ENCODE measurements at regions not wholly inside any gene's neighbourhood (a gene's known extent, or its start where the extent isn't known, plus 50 kb on each side); places are given as distances from the start of the nearest gene placed in this dataset.

DNA sequence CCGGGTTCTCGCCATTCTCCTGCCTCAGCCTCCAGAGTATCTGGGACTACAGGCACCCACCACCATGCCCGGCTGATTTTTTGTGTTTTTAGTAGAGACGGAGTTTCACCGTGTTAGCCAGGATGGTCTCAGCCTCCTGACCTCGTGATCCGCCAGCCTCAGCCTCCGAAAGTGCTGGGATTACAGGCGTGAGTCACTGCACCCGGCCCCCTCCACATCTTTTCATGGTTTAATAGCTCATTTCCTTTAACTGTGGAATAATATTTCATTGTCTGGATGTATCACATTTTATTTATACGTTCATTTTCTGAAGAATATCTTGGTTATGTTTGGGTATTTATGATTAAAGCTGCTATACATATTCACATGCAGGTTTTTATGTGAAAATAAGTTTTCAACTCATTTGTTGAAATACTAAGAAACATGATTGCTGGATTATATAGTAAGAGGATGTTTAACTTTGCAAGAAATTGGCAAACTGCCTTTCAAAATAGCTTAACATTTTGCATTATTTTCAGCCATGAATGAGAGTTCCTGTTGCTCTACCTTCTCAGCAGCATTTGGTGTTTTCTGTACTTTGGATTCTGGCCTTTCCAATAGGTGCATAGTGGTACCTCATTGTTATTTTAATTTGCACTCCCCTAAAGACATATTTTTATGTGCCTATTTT lies 591.9 kb downstream of the TECRL start:
- Mint-ChIP-seq H3K27ac (no peak overlapping the region), H3K4me3 (no peak overlapping the region), H3K4me1 (no peaks in the 10 kb centered on the region), H3K36me3 (no peaks in the 10 kb centered on the region), H3K9me3 (peaks cover 5% of the 10 kb centered on the region), H3K27me3 (no peaks in the 10 kb centered on the region)
- no peak for DNase-seq
- no peak for ATAC-seq (ENCODE audit: low read depth)
- POLR2A ChIA-PET: no interaction called here

DNA sequence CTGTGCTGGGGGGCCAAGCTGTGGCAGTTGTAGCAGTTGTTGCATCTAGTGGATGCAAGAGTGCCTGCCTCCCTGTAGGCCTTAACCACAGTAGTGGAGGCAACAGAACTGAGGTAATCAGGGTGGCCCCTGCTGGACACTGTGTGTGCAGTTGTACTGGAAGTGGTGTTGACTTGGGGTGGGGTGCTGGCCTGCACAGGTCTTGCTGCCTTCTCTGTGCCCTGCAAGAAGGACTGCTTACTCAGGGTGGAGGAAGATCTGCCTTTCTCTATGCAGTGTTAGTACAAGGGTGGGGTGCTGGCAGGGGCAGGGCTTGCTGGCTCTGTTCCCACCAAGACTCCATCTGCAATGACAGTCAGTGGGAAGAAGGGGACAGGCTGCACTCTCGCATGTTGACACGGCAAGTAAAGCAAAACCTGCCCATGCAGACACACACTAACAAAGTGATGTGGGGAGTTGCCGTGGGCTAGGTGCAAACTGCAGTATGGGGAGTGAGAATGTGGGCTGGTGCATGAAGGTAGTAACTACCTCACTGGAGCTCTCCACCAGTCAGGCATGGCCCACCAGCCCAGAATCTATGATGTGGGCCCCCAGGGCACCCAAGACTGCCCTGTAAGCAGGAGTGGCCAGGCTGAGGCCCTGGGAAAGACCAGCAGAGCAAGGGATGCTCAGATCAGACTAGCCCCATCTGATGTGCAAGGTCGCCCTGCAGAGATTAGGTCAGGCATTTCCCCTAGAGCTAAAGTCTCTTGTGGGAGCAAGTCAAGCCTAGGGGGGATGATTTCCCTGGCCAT lies 594.9 kb downstream of the TECRL start:
- DNase-seq (no peak), ATAC-seq (ENCODE audit: low read depth) (no peak)
- Mint-ChIP-seq H3K9me3 (peaks cover 9% of the 10 kb centered on the region), H3K4me3 (no peak overlapping the region), H3K36me3 (no peaks in the 10 kb centered on the region), H3K27me3 (no peaks in the 10 kb centered on the region), H3K4me1 (no peaks in the 10 kb centered on the region), H3K27ac (no peak overlapping the region)
- POLR2A ChIA-PET: no interaction called here

DNA sequence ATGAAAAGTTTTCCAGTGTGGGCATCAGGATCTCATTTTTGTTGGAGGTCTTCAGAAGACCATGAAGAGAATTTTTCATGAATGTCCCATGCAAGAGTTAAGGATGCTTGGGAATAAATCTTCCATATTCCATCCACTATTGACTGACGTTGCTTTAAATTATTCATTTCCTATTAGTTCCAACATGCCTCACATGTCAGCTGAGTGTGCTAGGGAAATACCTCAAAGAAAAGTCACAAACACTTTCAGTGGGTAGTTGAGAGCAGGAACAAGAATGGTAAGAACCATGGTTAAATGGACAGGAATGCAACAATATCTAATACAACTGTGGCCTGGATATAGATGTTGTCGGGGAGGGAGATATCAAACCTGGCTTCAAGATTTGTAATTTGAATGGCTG lies 610.1 kb downstream of the TECRL start:
- H3K36me3 Mint-ChIP-seq: no peaks in the 10 kb centered on the region
- peaks cover 1% of the 10 kb centered on the region for H3K9me3 Mint-ChIP-seq
- H3K4me3 Mint-ChIP-seq: no peak overlapping the region
- POLR2A ChIA-PET: no interaction called here
- no peaks in the 10 kb centered on the region for H3K4me1 Mint-ChIP-seq
- no peak overlapping the region for H3K27ac Mint-ChIP-seq
- H3K27me3 Mint-ChIP-seq: no peaks in the 10 kb centered on the region
- no peak for ATAC-seq (ENCODE audit: low read depth)
- DNase-seq: no peak

DNA sequence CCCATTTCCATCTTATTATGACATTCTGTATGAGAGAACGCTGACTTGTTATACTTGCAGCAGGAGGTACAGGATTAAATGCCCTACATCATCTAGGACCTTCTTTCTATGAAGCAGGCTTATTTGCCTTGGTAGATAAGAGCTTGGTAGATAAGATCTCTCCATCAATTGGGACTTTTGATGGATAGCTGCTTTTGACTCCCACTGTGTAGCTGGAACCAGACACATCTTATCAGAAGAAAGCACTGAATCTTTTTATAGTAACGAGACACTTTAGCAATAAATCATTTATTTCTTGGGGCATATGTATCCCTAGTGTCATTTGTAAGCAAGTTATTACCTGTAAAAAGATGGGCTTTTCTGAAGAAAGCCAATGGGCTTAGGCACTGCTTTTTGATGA lies 613.9 kb downstream of the TECRL start:
- Mint-ChIP-seq H3K4me3 (no peak overlapping the region), H3K9me3 (no peaks in the 10 kb centered on the region), H3K4me1 (no peaks in the 10 kb centered on the region), H3K27ac (no peak overlapping the region), H3K36me3 (no peaks in the 10 kb centered on the region), H3K27me3 (no peaks in the 10 kb centered on the region)
- POLR2A ChIA-PET: no interaction called here
- ATAC-seq (ENCODE audit: low read depth) (no peak), DNase-seq (no peak)

DNA sequence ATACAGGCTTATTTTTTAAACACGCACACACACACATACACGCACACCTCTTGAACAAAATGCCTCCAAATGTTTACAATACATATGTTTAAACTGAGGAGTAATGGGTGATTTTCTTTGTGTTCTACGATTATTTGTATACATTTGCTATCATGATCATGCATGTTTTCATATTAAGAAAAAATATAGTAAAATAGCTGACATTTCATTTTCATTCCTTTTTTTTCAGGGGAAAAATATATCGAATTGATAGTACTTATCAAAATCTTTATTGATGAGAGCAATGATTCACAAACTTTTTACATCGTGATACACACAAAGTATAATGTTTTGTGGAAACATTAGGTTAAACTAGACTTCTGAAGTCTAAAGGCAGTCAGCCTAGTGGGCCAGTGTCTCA lies 618.9 kb downstream of the TECRL start:
- H3K36me3 Mint-ChIP-seq: no peaks in the 10 kb centered on the region
- H3K4me3 Mint-ChIP-seq: no peak overlapping the region
- no peaks in the 10 kb centered on the region for H3K27me3 Mint-ChIP-seq
- POLR2A ChIA-PET: no interaction called here
- no peaks in the 10 kb centered on the region for H3K4me1 Mint-ChIP-seq
- no peaks in the 10 kb centered on the region for H3K9me3 Mint-ChIP-seq
- no peak for ATAC-seq (ENCODE audit: low read depth)
- no peak overlapping the region for H3K27ac Mint-ChIP-seq
- DNase-seq: no peak

DNA sequence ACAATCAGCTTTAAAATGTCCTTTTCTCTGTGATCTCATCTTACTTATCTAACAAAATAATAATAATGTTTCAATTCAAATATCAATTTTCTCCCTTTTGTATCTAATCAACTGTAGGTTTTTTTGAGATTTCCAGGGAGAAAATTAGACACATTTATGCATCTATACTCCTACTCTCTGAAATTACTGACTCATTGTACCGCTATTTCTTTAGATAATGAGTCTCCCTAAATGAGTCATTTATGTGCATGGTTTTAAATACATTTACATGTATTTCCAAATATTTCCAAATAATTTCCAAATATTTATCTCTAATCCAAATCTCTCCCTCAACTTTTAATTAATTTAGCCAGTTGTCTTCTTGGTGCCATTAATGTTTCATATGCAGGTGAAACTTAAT lies 621.0 kb downstream of the TECRL start:
- POLR2A ChIA-PET: no interaction called here
- Mint-ChIP-seq H3K9me3 (peaks cover 2% of the 10 kb centered on the region), H3K27me3 (no peaks in the 10 kb centered on the region), H3K27ac (no peak overlapping the region), H3K4me1 (no peaks in the 10 kb centered on the region), H3K4me3 (no peak overlapping the region), H3K36me3 (no peaks in the 10 kb centered on the region)
- no peak for ATAC-seq (ENCODE audit: low read depth)
- DNase-seq: no peak

DNA sequence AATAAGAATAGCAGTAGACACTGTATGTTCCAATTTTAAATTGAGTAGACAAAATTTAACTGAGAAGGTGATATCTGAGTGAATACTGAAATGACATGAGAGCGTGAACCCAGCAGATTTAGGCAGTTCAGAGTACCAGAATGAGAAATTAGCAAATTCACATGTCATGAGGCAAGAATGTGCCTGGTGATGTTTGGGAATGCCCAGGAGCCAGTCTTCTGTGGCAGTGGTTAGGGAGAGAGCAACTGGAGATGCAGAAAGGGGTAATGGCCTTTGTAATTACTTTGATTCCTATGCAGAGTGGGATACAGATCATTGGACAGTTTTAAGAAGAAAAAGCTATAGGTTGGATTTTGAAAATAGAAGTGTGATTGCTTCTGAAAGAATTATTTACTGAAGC lies 621.9 kb downstream of the TECRL start:
- H3K4me1 Mint-ChIP-seq: no peaks in the 10 kb centered on the region
- POLR2A ChIA-PET: no interaction called here
- no peaks in the 10 kb centered on the region for H3K36me3 Mint-ChIP-seq
- H3K27ac Mint-ChIP-seq: no peak overlapping the region
- ATAC-seq (ENCODE audit: low read depth): no peak
- peaks cover 2% of the 10 kb centered on the region for H3K9me3 Mint-ChIP-seq
- no peak overlapping the region for H3K4me3 Mint-ChIP-seq
- H3K27me3 Mint-ChIP-seq: no peaks in the 10 kb centered on the region
- no peak for DNase-seq

DNA sequence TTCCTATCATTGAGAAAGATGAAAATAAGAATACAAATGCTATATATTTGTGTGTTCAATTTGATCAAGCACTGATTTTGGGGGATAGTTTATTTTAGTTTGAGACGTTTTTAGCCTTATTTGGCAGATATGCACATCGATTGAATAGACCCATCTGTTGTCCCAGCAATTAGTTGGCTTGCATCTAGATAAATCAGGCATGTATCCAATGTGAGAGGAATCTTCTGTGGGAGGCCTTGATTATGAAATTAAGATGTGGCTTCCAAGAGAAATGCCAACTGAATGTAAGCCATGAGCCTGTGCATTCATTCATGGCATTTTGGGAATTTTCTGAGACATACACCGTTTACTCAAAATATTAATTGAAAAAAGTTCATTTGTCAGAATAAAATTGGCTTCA lies 623.1 kb downstream of the TECRL start:
- DNase-seq (no peak), ATAC-seq (ENCODE audit: low read depth) (no peak)
- H3K36me3 Mint-ChIP-seq: no peaks in the 10 kb centered on the region
- H3K4me1 Mint-ChIP-seq: no peaks in the 10 kb centered on the region
- POLR2A ChIA-PET: no interaction called here
- H3K4me3 Mint-ChIP-seq: no peak overlapping the region
- H3K27ac Mint-ChIP-seq: no peak overlapping the region
- peaks cover 2% of the 10 kb centered on the region for H3K9me3 Mint-ChIP-seq
- no peaks in the 10 kb centered on the region for H3K27me3 Mint-ChIP-seq

DNA sequence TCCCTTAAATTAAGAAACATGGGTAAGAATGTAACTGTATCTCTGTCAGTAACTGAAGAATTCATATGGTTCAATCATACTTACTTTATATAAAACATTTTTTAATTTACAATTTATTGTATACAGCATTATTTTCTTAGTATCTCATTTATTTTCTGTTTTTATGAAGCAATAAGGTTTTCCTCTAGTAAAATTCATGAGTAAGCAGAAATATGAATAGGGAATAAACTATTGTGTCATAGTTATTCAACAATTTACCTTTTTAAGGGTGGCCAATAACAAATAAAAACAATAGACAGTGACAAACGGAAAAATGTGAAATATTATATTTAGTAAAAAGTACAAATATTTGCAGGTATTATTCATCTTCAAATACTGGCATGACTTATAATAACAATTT lies 624.4 kb downstream of the TECRL start:
- POLR2A ChIA-PET: no interaction called here
- no peak for ATAC-seq (ENCODE audit: low read depth)
- H3K27ac Mint-ChIP-seq: no peak overlapping the region
- H3K4me3 Mint-ChIP-seq: no peak overlapping the region
- DNase-seq: no peak
- peaks cover 2% of the 10 kb centered on the region for H3K9me3 Mint-ChIP-seq
- H3K4me1 Mint-ChIP-seq: no peaks in the 10 kb centered on the region
- H3K27me3 Mint-ChIP-seq: no peaks in the 10 kb centered on the region
- H3K36me3 Mint-ChIP-seq: no peaks in the 10 kb centered on the region

DNA sequence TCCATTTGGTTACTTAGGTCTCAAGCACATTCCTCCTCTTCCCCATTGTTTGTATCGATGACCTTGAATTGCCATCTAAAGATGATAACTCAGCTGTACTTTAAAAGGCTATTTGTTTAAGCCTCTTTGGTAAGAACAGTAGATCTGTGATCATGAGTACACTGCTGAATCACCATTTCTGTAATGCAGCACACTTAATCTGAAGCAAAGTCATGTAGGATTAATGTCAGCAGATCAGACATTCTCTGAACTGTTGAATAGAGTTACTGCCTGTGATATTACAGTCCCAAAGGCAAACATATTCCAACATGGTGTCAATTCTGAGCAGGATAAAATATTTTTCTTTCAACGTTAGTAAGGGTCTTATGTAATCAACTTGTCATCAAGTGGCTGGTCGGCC lies 631.6 kb downstream of the TECRL start:
- Mint-ChIP-seq H3K4me1 (no peaks in the 10 kb centered on the region), H3K9me3 (peaks cover 4% of the 10 kb centered on the region), H3K36me3 (no peaks in the 10 kb centered on the region), H3K4me3 (no peak overlapping the region), H3K27me3 (no peaks in the 10 kb centered on the region), H3K27ac (no peak overlapping the region)
- POLR2A ChIA-PET: no interaction called here
- ATAC-seq (ENCODE audit: low read depth) (no peak), DNase-seq (no peak)

DNA sequence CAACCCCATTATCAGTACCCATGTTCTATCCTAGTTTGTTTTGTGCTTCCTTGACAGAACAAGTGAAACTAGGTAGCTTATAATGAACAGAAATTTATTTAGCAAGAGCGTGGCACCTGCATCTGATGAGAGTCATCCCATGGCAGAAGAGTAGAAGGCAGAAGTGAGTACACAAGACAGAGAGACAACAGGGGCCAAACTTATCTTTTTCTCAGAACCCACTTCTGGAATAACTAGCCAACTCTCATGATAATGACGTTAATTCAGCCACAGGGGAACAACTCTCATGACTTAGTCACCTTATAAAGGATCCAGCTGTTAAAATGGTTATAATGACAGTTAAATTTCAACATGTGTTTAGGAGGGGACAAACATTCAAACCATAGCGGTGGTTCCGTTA lies 644.9 kb downstream of the TECRL start:
- H3K4me3 Mint-ChIP-seq: no peak overlapping the region
- no peaks in the 10 kb centered on the region for H3K36me3 Mint-ChIP-seq
- no peak overlapping the region for H3K27ac Mint-ChIP-seq
- H3K4me1 Mint-ChIP-seq: no peaks in the 10 kb centered on the region
- POLR2A ChIA-PET: no interaction called here
- no peaks in the 10 kb centered on the region for H3K9me3 Mint-ChIP-seq
- ATAC-seq (ENCODE audit: low read depth) (no peak), DNase-seq (no peak)
- H3K27me3 Mint-ChIP-seq: no peaks in the 10 kb centered on the region

DNA sequence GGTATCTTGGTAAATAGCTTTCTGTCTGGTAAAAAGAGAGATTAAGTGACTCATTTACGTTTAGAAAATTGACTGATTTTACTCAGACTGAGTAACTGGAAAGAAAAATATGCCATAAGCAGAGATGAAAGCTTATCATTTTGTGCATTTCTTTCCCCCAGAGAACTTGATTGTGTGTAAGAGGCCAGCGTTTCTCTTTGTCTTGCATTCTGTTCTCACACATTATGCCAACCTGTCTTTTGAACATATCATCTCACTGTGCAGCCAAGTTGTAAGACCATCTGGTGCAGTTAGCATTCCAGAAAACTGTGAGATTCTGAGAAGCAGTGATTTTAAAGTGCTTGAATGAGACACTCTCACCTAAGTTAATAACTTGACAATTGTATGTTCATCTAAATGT lies 651.3 kb downstream of the TECRL start:
- no peaks in the 10 kb centered on the region for H3K4me1 Mint-ChIP-seq
- POLR2A ChIA-PET: no interaction called here
- no peak for DNase-seq
- H3K27ac Mint-ChIP-seq: no peak overlapping the region
- no peak overlapping the region for H3K4me3 Mint-ChIP-seq
- H3K27me3 Mint-ChIP-seq: no peaks in the 10 kb centered on the region
- H3K36me3 Mint-ChIP-seq: no peaks in the 10 kb centered on the region
- H3K9me3 Mint-ChIP-seq: no peaks in the 10 kb centered on the region
- ATAC-seq (ENCODE audit: low read depth): no peak

DNA sequence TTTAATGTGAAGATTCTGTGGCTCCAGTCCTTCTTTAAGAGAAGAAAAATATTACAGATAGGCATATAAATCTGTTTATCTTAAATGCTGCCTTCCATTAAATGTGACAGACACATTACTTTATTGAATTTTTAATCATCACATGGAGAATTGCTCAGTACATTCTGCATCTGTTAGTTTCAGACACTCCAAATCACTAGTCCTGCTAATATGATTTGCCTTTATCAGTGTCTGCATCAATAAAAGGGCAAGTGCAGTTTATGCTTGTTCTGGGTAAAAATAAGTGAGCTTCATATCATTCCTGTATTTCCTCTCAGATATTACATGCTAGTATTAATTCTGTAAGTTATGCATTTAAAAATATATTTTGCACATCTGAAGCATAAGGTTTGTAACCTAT lies 666.4 kb downstream of the TECRL start:
- H3K4me1 Mint-ChIP-seq: no peaks in the 10 kb centered on the region
- H3K36me3 Mint-ChIP-seq: no peaks in the 10 kb centered on the region
- H3K4me3 Mint-ChIP-seq: no peak overlapping the region
- no peaks in the 10 kb centered on the region for H3K9me3 Mint-ChIP-seq
- POLR2A ChIA-PET: no interaction called here
- DNase-seq (no peak), ATAC-seq (ENCODE audit: low read depth) (no peak)
- no peaks in the 10 kb centered on the region for H3K27me3 Mint-ChIP-seq
- H3K27ac Mint-ChIP-seq: no peak overlapping the region

DNA sequence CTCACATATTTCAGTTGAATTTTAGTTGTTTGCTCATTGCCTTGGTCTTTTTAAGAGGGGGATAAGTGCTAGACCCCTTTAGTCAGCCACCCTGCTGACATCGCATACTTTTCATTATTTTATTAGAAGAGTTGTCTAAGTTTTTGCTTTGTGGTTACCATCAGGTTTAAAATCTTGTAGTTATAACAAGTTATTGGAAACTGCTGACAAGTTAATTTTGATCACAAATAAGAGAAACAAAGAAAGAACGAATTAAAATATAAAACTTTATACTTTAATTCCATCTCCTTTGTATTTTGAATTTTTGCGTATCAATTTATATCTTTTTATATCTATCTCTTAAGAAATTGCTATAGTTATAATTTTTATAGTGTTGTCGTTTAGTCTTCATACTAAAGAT lies 679.7 kb downstream of the TECRL start:
- Mint-ChIP-seq H3K27me3 (no peaks in the 10 kb centered on the region), H3K4me1 (no peaks in the 10 kb centered on the region)
- DNase-seq: no peak

More for the DNA sequence above, 679.7 kb downstream of the TECRL start:
- ATAC-seq (ENCODE audit: low read depth): no peak
- Mint-ChIP-seq H3K4me3 (no peak overlapping the region), H3K27ac (no peak overlapping the region), H3K36me3 (no peaks in the 10 kb centered on the region), H3K9me3 (peaks cover 4% of the 10 kb centered on the region)
- POLR2A ChIA-PET: no interaction called here

All from activated naive CD8-positive, alpha-beta T cell treated with anti-CD3 and anti-CD28 coated beads, Interleukin-2, amount 10 ng/mL, durations not matched to agents 7 days and 5 days (primary cell).